Testis (tissue), 2 donors: ENCODE measurements at regions not wholly inside any gene's neighbourhood (a gene's known extent, or its start where the extent isn't known, plus 50 kb on each side); places are given as distances from the start of the nearest gene placed in this dataset.

Source experiments
- DNase-seq: peaks from one replicate; pipeline ENCODE4 v3.0.0-alpha.2; 2019
- H3K27ac ChIP-seq, 2 donors: fragments of 200-600 bp; sonication (generic); one replicate each; pipeline ENCODE4 v1.5.1; 2019
- H3K27me3 ChIP-seq: fragments of 200-600 bp; sonication (generic); one replicate; pipeline ENCODE4 v1.5.1; 2019
- H3K36me3 ChIP-seq: fragments of 200-600 bp; sonication (generic); one replicate; pipeline ENCODE4 v1.5.1; 2017; ENCODE audit warnings: low read depth; ENCODE audit errors: missing control alignments
- H3K4me1 ChIP-seq: fragments of 200-600 bp; sonication (generic); one replicate; pipeline ENCODE4 v1.5.1; 2019
- H3K4me3 ChIP-seq, 2 donors: fragments of 200-600 bp; sonication (generic); one replicate each; pipeline ENCODE4 v1.5.1; 2017 to 2019
- H3K9me3 ChIP-seq: fragments of 200-600 bp; sonication (generic); one replicate; pipeline ENCODE4 v1.5.1; 2017
- POLR2A ChIP-seq: fragments of 450-650 bp; IDR thresholded peaks from one replicate; pipeline ENCODE4 v1.6.1; 2017; ENCODE audit warnings: antibody characterized with exemption, mild to moderate bottlenecking, moderate library complexity
- WGBS, 2 donors: methylation state at CpG; one replicate each; pipeline ENCODE4 v1.1.5; 2018; 5-methylcytosine and 5-hydroxymethylcytosine counted together
- intact Hi-C: fragments of 100-400 bp; cut with DNase I; formaldehyde crosslinking; loops from one replicate; pipeline ENCODE4 v1.15.1; 2023; ENCODE audit warnings: low total_unique reads
- TF ChIP-seq, protein P1 (sequence below), 3 experiments: fragments of 450-650 bp in 2 of 3; fragments of 200-600 bp in 1 of 3; sonication (generic) in 1 of 3; IDR thresholded peaks; one replicate each; pipeline ENCODE4 v1.5.1; 2016 to 2019; ENCODE audit warnings: antibody characterized with exemption in 3 of 3, mild to moderate bottlenecking in 2 of 3, moderate library complexity in 1 of 3

DNA sequence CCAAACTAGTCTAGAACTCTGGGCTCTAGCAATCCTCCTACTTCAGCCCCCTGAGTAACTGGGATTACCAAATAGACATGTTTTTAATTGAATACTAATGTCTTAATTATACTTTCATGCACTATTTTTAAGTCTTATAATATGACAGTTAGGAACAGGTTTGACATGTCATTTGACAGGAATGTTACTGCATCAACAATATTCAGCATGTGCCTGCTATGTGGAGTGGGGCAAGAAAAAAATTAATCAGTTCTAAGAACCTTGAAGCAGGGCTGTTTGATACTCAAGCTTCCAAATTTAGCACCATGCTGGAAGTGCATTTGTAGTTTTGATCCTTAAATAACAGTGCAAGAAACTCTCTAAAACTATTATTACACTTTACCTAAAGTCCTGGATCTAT is 265.3 kb downstream of the MZT1 start:
- no peak for TF ChIP-seq POLR2A
- TF ChIP-seq, protein P1, sequence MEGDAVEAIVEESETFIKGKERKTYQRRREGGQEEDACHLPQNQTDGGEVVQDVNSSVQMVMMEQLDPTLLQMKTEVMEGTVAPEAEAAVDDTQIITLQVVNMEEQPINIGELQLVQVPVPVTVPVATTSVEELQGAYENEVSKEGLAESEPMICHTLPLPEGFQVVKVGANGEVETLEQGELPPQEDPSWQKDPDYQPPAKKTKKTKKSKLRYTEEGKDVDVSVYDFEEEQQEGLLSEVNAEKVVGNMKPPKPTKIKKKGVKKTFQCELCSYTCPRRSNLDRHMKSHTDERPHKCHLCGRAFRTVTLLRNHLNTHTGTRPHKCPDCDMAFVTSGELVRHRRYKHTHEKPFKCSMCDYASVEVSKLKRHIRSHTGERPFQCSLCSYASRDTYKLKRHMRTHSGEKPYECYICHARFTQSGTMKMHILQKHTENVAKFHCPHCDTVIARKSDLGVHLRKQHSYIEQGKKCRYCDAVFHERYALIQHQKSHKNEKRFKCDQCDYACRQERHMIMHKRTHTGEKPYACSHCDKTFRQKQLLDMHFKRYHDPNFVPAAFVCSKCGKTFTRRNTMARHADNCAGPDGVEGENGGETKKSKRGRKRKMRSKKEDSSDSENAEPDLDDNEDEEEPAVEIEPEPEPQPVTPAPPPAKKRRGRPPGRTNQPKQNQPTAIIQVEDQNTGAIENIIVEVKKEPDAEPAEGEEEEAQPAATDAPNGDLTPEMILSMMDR (IDR thresholded peaks at IDR 0.05), result no peak

DNA sequence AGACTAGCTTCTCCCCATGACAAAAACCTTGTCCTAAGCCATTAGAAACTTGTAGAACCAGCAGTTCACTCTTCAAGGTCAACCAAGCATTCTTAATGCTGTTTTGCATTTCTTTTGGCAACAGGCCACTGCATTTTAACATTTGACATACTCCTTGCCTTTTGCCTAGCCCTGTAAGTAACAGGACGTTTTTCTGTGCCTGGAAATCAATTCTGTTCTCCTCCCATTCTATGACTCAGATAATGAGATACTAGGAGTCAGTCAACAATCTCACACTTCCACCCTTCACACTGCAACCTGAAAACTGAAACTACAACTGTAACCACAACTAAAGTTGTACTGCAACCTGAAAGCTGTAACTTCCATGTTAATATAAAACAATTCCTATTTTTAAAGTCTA is 268.7 kb downstream of the MZT1 start:
- Histone ChIP-seq H3K36me3 (no peaks in the 10 kb centered on the region), H3K27me3 (no peaks in the 10 kb centered on the region), H3K9me3 (no peaks in the 10 kb centered on the region), H3K27ac (no peak overlapping the region), H3K4me3 (no peak overlapping the region), H3K4me1 (peaks cover 4% of the 10 kb centered on the region)
- 7 to 19% methylated on average over 1 of the region's 1 CpG for WGBS, 2 donors
- DNase-seq, result no peak
- TF ChIP-seq POLR2A, result no peak
- TF ChIP-seq, protein P1 (IDR thresholded peaks at IDR 0.05), result no peak
- intact Hi-C loops, result no loop called here

More for the DNA sequence above, 265.3 kb downstream of the MZT1 start:
- H3K27me3 ChIP-seq, result no peaks in the 10 kb centered on the region
- intact Hi-C loops, result no loop called here
- no peak overlapping the region for H3K4me3 ChIP-seq
- H3K27ac ChIP-seq, result no peak overlapping the region
- no peaks in the 10 kb centered on the region for H3K9me3 ChIP-seq
- no peak for DNase-seq
- H3K36me3 ChIP-seq, result no peaks in the 10 kb centered on the region
- peaks cover 4% of the 10 kb centered on the region for H3K4me1 ChIP-seq

DNA sequence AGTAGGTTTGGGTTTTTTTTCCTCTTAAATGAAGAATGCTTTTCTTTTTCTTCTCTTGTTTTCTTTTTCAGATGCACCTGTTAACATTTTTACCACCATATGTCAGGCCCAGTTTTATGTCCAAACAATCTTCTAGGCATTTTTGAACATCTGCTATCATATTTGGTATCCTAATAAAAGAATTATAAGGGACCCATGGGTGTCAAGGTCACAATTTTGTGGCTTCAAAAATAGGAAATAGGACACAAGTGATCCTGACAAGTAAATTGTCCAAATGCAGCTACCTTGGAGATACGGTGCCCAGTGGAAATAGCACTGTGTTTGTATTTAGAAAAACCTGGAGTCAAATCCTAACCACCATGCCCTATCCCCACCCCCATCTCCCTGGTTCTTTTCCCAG is 270.3 kb downstream of the MZT1 start:
- intact Hi-C loops, result no loop called here
- Histone ChIP-seq H3K4me1 (peaks cover 4% of the 10 kb centered on the region), H3K27me3 (no peaks in the 10 kb centered on the region), H3K27ac (no peak overlapping the region), H3K4me3 (no peak overlapping the region), H3K36me3 (no peaks in the 10 kb centered on the region), H3K9me3 (no peaks in the 10 kb centered on the region)
- DNase-seq, result no peak
- 88 to 93% methylated on average over 1 of the region's 1 CpG for whole genome bisulfite sequencing, 2 donors
- TF ChIP-seq, protein P1 (IDR thresholded peaks at IDR 0.05), result no peak
- no peak for TF ChIP-seq POLR2A

DNA sequence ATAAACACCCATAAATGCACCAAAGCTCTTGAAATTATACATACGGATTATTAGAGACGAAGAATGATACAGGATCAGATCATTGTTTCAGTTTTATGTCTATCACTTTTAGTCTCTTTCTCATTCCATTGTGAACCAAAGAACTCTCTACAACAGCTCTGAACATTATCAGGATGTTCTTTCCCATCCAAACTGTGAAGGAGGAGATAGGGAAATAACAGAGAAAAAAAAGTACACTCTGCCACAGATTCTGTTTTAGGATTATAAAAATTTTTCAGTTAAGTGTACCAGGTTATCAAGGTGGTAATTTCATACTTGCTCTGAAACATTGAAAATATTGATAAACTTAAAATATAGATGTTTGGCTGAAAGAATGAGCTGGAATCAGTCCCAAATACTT is 270.9 kb downstream of the MZT1 start:
- H3K4me1 ChIP-seq, result peaks cover 4% of the 10 kb centered on the region
- H3K27ac ChIP-seq, result no peak overlapping the region
- no peak for TF ChIP-seq POLR2A
- 33 to 37% methylated on average over 2 of the region's 2 CpGs for WGBS, 2 donors
- no peak overlapping the region for H3K4me3 ChIP-seq
- H3K9me3 ChIP-seq, result no peaks in the 10 kb centered on the region
- no peaks in the 10 kb centered on the region for H3K36me3 ChIP-seq
- DNase-seq, result no peak
- no peaks in the 10 kb centered on the region for H3K27me3 ChIP-seq
- intact Hi-C loops, result no loop called here

DNA sequence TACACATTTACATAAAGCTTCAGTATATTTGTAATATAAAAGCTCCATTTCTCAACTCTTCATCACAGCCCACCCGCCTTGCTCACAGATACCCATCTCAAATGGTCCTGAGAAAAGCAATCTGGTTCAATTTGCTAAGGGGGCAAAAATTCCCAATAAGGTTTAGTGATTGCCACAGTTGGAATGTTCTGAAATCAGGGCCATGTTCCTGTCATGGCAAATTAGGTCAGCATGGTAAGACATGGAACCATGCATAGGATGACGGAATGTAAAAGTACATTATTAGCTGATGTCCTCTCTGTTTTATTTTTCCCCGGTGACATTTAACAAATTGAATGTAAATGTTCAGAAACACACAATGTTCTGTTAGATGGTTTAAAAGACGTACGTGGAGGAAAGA is 274.3 kb downstream of the MZT1 start:
- no peaks in the 10 kb centered on the region for H3K4me1 ChIP-seq
- no peaks in the 10 kb centered on the region for H3K27me3 ChIP-seq
- no peak overlapping the region for H3K27ac ChIP-seq
- DNase-seq, result no peak
- TF ChIP-seq, protein P1 (IDR thresholded peaks at IDR 0.05), result no peak
- TF ChIP-seq POLR2A, result no peak
- intact Hi-C loops, result no loop called here
- H3K36me3 ChIP-seq, result no peaks in the 10 kb centered on the region
- WGBS, 2 donors, result 96 to 97% methylated on average over 5 of the region's 5 CpGs
- H3K4me3 ChIP-seq, result no peak overlapping the region
- no peaks in the 10 kb centered on the region for H3K9me3 ChIP-seq
